Breast epithelium (tissue), 4 donors: ENCODE measurements at regions not wholly inside any gene's neighbourhood (a gene's known extent, or its start where the extent isn't known, plus 50 kb on each side); places are given as distances from the start of the nearest gene placed in this dataset.

Experiments
- DNase-seq, 2 donors: peaks; one replicate each; pipeline ENCODE4 v3.0.0-alpha.2; 2019; ENCODE audit warnings: low spot score in 2 of 2
- H3K27ac ChIP-seq, 2 donors: fragments of 200-600 bp; sonication (generic) in 1 of 2; one replicate each; pipeline ENCODE4 v1.5.1; 2016 to 2019; ENCODE audit warnings: mild to moderate bottlenecking in 1 of 2
- H3K27me3 ChIP-seq, 2 donors: fragments of 200-600 bp; sonication (generic) in 1 of 2; one replicate each; pipeline versions ENCODE4 v1.5.1 to v1.6.0; 2017 to 2019; ENCODE audit warnings: control low read depth in 1 of 2, mild to moderate bottlenecking in 1 of 2
- H3K36me3 ChIP-seq: fragments of 200-600 bp; one replicate; pipeline ENCODE4 v1.5.1; 2019
- H3K4me1 ChIP-seq, 2 donors: fragments of 200-600 bp; sonication (generic); one replicate each; pipeline ENCODE4 v1.5.1; 2016 to 2019; ENCODE audit warnings: control low read depth in 1 of 2
- H3K4me3 ChIP-seq, 3 donors: fragments of 200-600 bp; sonication (generic); 1 replicate in 2 of 3; 2 replicates in 1 of 3; pipeline ENCODE4 v1.5.1; 2016 to 2019; ENCODE audit warnings: mild to moderate bottlenecking in 3 of 3, moderate library complexity in 2 of 3
- H3K9me3 ChIP-seq, 2 donors: fragments of 200-600 bp; sonication (generic) in 1 of 2; one replicate each; pipeline ENCODE4 v1.5.1; 2016 to 2019; ENCODE audit warnings: control low read depth in 1 of 2
- CTCF ChIP-seq, 3 donors: fragments of 450-650 bp; IDR thresholded peaks; one replicate each; pipeline ENCODE4 v1.5.1; 2016 to 2017; ENCODE audit warnings: antibody characterized with exemption in 3 of 3, mild to moderate bottlenecking in 3 of 3, moderate library complexity in 3 of 3
- POLR2A ChIP-seq: fragments of 450-650 bp; IDR thresholded peaks from one replicate; pipeline ENCODE4 v1.6.1; 2016; ENCODE audit warnings: antibody characterized with exemption, mild to moderate bottlenecking, moderate library complexity
- POLR2AphosphoS5 ChIP-seq, 3 donors: sonication (generic); formaldehyde crosslinking; IDR thresholded peaks; one replicate each; pipeline ENCODE4 v1.6.1; 2017; ENCODE audit warnings: antibody characterized with exemption in 3 of 3
- intact Hi-C: fragments of 100-400 bp; cut with DNase I; formaldehyde crosslinking; loops from one replicate; pipeline ENCODE4 v1.15.1; 2023; ENCODE audit warnings: low total_unique reads

- Histone ChIP-seq H3K27ac (no peak overlapping the region), H3K9me3 (no peaks in the 10 kb centered on the region), H3K27me3 (no peaks in the 10 kb centered on the region), H3K4me1 (no peaks in the 10 kb centered on the region), H3K4me3 (no peak overlapping the region), H3K36me3 (no peaks in the 10 kb centered on the region)
- intact Hi-C loops: no loop called here
- no peak for DNase-seq
- no peak for TF ChIP-seq POLR2AphosphoS5 (IDR thresholded peaks at IDR 0.05)
- TF ChIP-seq CTCF (IDR thresholded peaks at IDR 0.05): no peak
- no peak for TF ChIP-seq POLR2A
These were observed 1301.4 kb downstream of the PLA2G4A start for GRCh38 chr1:188129856-188130838.

- Histone ChIP-seq H3K4me3 (no peak overlapping the region), H3K4me1 (no peaks in the 10 kb centered on the region), H3K27ac (no peak overlapping the region), H3K27me3 (no peaks in the 10 kb centered on the region), H3K9me3 (no peaks in the 10 kb centered on the region), H3K36me3 (no peaks in the 10 kb centered on the region)
- no peak for TF ChIP-seq CTCF (IDR thresholded peaks at IDR 0.05)
- no peak for TF ChIP-seq POLR2AphosphoS5 (IDR thresholded peaks at IDR 0.05)
- no peak for TF ChIP-seq POLR2A
- intact Hi-C loops: no loop called here
- DNase-seq: no peak
These were observed 1308.5 kb downstream of the PLA2G4A start for GRCh38 chr1:188137221-188137620.

GRCh38 chr1:188140958-188141357, 1312.2 kb downstream of the PLA2G4A start:
- Histone ChIP-seq H3K36me3 (no peaks in the 10 kb centered on the region), H3K27me3 (no peaks in the 10 kb centered on the region), H3K27ac (no peak overlapping the region), H3K4me1 (no peaks in the 10 kb centered on the region), H3K9me3 (no peaks in the 10 kb centered on the region), H3K4me3 (no peak overlapping the region)
- TF ChIP-seq CTCF (IDR thresholded peaks at IDR 0.05): no peak
- TF ChIP-seq POLR2AphosphoS5 (IDR thresholded peaks at IDR 0.05): no peak
- TF ChIP-seq POLR2A: no peak
- DNase-seq: no peak
- intact Hi-C loops: no loop called here

GRCh38 chr1:188154196-188154595, 1325.4 kb downstream of the PLA2G4A start:
- no peak for DNase-seq
- H3K27me3 ChIP-seq: no peaks in the 10 kb centered on the region

More at GRCh38 chr1:188154196-188154595, 1325.4 kb downstream of the PLA2G4A start:
- H3K9me3 ChIP-seq: no peaks in the 10 kb centered on the region
- no peaks in the 10 kb centered on the region for H3K4me1 ChIP-seq
- TF ChIP-seq CTCF (IDR thresholded peaks at IDR 0.05) (no peak), POLR2A (no peak), POLR2AphosphoS5 (IDR thresholded peaks at IDR 0.05) (no peak)
- H3K27ac ChIP-seq: no peak overlapping the region
- no peak overlapping the region for H3K4me3 ChIP-seq
- peaks cover 4% of the 10 kb centered on the region for H3K36me3 ChIP-seq
- intact Hi-C loops: no loop called here
